ENCODE measurements at regions not wholly inside any gene's neighbourhood (a gene's known extent, or its start where the extent isn't known, plus 50 kb on each side); places are given as distances from the start of the nearest gene placed in this dataset.

DNA sequence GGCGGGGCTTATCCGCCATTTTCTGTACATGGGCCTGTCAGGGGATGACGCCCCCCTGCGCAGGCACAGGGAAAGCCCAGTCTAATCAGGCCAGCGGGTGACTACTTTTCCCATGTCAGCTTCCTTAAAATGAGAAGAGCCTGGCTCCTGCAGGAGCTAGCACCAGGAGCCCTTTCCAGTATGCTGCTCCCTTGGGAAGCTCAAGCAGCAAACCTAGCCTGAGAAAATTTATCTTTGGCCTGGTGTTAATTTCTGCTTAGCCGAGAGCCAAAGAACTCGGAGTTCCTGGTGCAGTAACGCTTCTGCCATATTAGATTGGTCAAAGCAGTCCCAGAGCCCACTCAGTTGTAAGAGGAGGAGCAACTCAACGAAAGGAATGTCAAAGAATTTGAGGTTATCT, 239.0 kb upstream of the PHYHIPL start:
- H3K27ac Mint-ChIP-seq, result no peak overlapping the region
- H3K27me3 Mint-ChIP-seq, result peaks cover 0 to 3% of the 10 kb centered on the region in 2 donors
- no peaks in the 10 kb centered on the region for H3K36me3 Mint-ChIP-seq
- ChIA-PET POLR2A (no interaction called here), CTCF (no interaction called here)
- no peak overlapping the region for H3K4me3 Mint-ChIP-seq
- Histone ChIP-seq H3K4me3 (ENCODE audit: low read length) (no peak overlapping the region), H3K27me3 (ENCODE audit: insufficient read depth, low read length, poor library complexity, severe bottlenecking) (no peaks in the 10 kb centered on the region), H3K36me3 (ENCODE audit: insufficient read depth, low read length) (no peaks in the 10 kb centered on the region), H3K9me3 (ENCODE audit: low read length) (no peaks in the 10 kb centered on the region), H3K4me1 (ENCODE audit: insufficient read depth, low read length) (no peaks in the 10 kb centered on the region), H3K27ac (ENCODE audit: low read depth, low read length) (no peak overlapping the region)
- no peaks in the 10 kb centered on the region for H3K4me1 Mint-ChIP-seq
- H3K9me3 Mint-ChIP-seq, result peaks cover 0 to 4% (median 0%) of the 10 kb centered on the region in 5 donors
- no peak for DNase-seq

GRCh38 chr10:58942724-58943123, 233.7 kb upstream of the PHYHIPL start:
- no peak overlapping the region for H3K27ac ChIP-seq (ENCODE audit: low read depth, low read length)
- Mint-ChIP-seq H3K9me3 (peaks cover 0 to 4% (median 0%) of the 10 kb centered on the region in 5 donors), H3K36me3 (no peaks in the 10 kb centered on the region), H3K4me1 (no peaks in the 10 kb centered on the region), H3K4me3 (no peak overlapping the region), H3K27me3 (peaks cover 0 to 3% of the 10 kb centered on the region in 2 donors), H3K27ac (no peak overlapping the region)
- H3K4me3 ChIP-seq (ENCODE audit: low read length), result no peak overlapping the region
- H3K9me3 ChIP-seq (ENCODE audit: low read length), result no peaks in the 10 kb centered on the region
- H3K36me3 ChIP-seq (ENCODE audit: insufficient read depth, low read length), result no peaks in the 10 kb centered on the region
- ChIA-PET POLR2A (no interaction called here), CTCF (no interaction called here)
- DNase-seq, result no peak
- H3K4me1 ChIP-seq (ENCODE audit: insufficient read depth, low read length), result no peaks in the 10 kb centered on the region
- H3K27me3 ChIP-seq (ENCODE audit: insufficient read depth, low read length, poor library complexity, severe bottlenecking), result no peaks in the 10 kb centered on the region

DNA sequence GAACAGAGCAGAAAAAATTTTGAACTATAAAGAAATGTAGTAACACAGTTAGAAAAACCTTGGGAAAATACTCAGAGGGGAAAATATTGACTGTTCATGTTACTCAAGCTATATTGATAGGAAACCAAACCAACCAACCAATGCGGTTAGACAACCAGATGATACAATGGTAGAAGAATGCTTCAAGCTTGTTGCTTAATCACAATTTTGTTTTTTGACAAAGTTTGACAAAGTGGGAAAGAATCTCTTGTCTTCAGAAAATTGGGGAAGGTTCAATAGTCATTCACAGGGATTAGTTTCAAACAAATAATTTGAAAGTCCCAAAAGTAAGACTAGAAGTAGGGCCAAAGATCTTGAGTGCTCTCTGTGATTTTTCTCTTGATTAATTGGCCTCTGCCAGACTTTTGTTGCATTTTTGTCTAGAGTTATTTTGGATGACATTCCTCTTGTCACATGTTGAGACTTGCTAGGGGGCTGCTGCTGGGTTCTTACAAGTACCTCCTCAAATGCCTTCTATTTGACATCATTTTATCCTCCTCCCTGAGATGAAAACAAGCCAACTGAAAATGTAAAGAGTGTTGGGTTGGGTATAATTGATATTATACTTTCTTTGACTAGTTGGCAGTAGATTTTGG, 233.1 kb upstream of the PHYHIPL start:
- POLR2A ChIA-PET, result no interaction called here
- Histone ChIP-seq H3K9me3 (ENCODE audit: low read length) (no peaks in the 10 kb centered on the region), H3K4me3 (ENCODE audit: low read length) (no peak overlapping the region), H3K4me1 (ENCODE audit: insufficient read depth, low read length) (no peaks in the 10 kb centered on the region), H3K27ac (ENCODE audit: low read depth, low read length) (no peak overlapping the region), H3K27me3 (ENCODE audit: insufficient read depth, low read length, poor library complexity, severe bottlenecking) (no peaks in the 10 kb centered on the region), H3K36me3 (ENCODE audit: insufficient read depth, low read length) (no peaks in the 10 kb centered on the region)
- Mint-ChIP-seq H3K9me3 (peaks cover 0 to 4% (median 0%) of the 10 kb centered on the region in 5 donors), H3K4me1 (no peaks in the 10 kb centered on the region), H3K27me3 (peaks cover 0 to 3% of the 10 kb centered on the region in 2 donors), H3K36me3 (no peaks in the 10 kb centered on the region), H3K27ac (no peak overlapping the region), H3K4me3 (no peak overlapping the region)
- DNase-seq, result no peak
- CTCF ChIA-PET, result no interaction called here

- Histone ChIP-seq H3K9me3 (ENCODE audit: low read length) (no peaks in the 10 kb centered on the region), H3K4me1 (ENCODE audit: insufficient read depth, low read length) (no peaks in the 10 kb centered on the region), H3K27me3 (ENCODE audit: insufficient read depth, low read length, poor library complexity, severe bottlenecking) (no peaks in the 10 kb centered on the region), H3K4me3 (ENCODE audit: low read length) (no peak overlapping the region), H3K27ac (ENCODE audit: low read depth, low read length) (no peak overlapping the region), H3K36me3 (ENCODE audit: insufficient read depth, low read length) (no peaks in the 10 kb centered on the region)
- Mint-ChIP-seq H3K4me3 (no peak overlapping the region), H3K4me1 (no peaks in the 10 kb centered on the region), H3K27ac (no peak overlapping the region), H3K27me3 (peaks cover 0 to 3% of the 10 kb centered on the region in 2 donors), H3K9me3 (peaks cover 0 to 4% (median 0%) of the 10 kb centered on the region in 5 donors), H3K36me3 (no peaks in the 10 kb centered on the region)
- ChIA-PET POLR2A (no interaction called here), CTCF (no interaction called here)
- no peak for DNase-seq
Observed at GRCh38 chr10:58943960-58944359, 232.5 kb upstream of the PHYHIPL start.

DNA sequence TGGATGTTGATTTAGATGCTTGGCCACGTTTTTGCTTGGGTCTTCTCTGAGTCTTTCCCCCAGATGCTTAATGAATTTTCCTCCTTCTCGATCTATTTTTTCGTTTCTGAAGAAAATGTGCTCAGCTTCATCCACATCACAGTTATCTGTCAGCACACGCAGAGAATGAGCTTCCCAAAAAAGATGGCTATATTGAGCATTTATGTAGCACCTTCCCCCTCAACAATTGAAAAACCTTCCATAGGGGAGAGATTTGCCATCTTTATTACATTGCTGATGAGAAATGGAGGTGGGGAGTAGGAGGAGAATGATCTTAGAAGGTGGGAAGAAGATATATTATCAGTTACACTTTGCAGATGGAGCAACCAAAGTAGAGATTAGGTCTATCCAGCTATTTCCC, 228.1 kb upstream of the PHYHIPL start:
- Mint-ChIP-seq H3K4me1 (no peaks in the 10 kb centered on the region), H3K4me3 (no peak overlapping the region), H3K36me3 (no peaks in the 10 kb centered on the region), H3K27ac (no peak overlapping the region), H3K9me3 (peaks cover 0 to 2% (median 0%) of the 10 kb centered on the region in 5 donors), H3K27me3 (peaks cover 0 to 4% of the 10 kb centered on the region in 2 donors)
- Histone ChIP-seq H3K9me3 (ENCODE audit: low read length) (no peaks in the 10 kb centered on the region), H3K27me3 (ENCODE audit: insufficient read depth, low read length, poor library complexity, severe bottlenecking) (no peaks in the 10 kb centered on the region), H3K4me3 (ENCODE audit: low read length) (no peak overlapping the region), H3K27ac (ENCODE audit: low read depth, low read length) (no peak overlapping the region), H3K4me1 (ENCODE audit: insufficient read depth, low read length) (no peaks in the 10 kb centered on the region), H3K36me3 (ENCODE audit: insufficient read depth, low read length) (no peaks in the 10 kb centered on the region)
- POLR2A ChIA-PET, result no interaction called here
- CTCF ChIA-PET, result no interaction called here
- no peak for DNase-seq

DNA sequence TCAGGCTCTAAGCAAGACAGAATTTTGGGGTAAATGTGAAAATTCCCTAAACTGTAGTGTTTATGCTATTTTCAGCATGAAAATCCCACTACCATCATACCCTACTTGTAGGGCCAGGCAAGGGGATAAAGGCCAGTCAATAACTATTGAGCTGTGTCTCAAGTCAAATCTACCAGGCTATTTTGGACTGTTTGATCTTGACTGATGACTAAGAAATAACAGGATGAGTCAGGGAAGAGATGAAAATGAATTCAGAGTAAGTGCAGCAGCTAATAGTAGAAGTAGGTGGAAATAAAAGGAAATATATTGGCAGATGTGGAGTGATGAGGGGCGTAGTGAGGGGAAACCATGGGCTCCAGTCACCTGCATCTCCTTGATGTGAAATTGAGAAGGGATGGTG, 225.8 kb upstream of the PHYHIPL start:
- H3K36me3 Mint-ChIP-seq, result no peaks in the 10 kb centered on the region
- H3K9me3 Mint-ChIP-seq, result peaks cover 0 to 2% (median 0%) of the 10 kb centered on the region in 5 donors
- no peaks in the 10 kb centered on the region for H3K4me1 Mint-ChIP-seq
- H3K27me3 Mint-ChIP-seq, result peaks cover 0 to 4% of the 10 kb centered on the region in 2 donors
- no peak overlapping the region for H3K27ac Mint-ChIP-seq
- H3K27ac ChIP-seq (ENCODE audit: low read depth, low read length), result no peak overlapping the region
- H3K4me1 ChIP-seq (ENCODE audit: insufficient read depth, low read length), result no peaks in the 10 kb centered on the region
- H3K27me3 ChIP-seq (ENCODE audit: insufficient read depth, low read length, poor library complexity, severe bottlenecking), result no peaks in the 10 kb centered on the region
- no peaks in the 10 kb centered on the region for H3K36me3 ChIP-seq (ENCODE audit: insufficient read depth, low read length)
- ChIA-PET CTCF (no interaction called here), POLR2A (no interaction called here)
- no peak for DNase-seq
- no peak overlapping the region for H3K4me3 Mint-ChIP-seq
- no peaks in the 10 kb centered on the region for H3K9me3 ChIP-seq (ENCODE audit: low read length)
- H3K4me3 ChIP-seq (ENCODE audit: low read length), result no peak overlapping the region

GRCh38 chr10:58951087-58951486, 225.4 kb upstream of the PHYHIPL start:
- no peaks in the 10 kb centered on the region for H3K36me3 ChIP-seq (ENCODE audit: insufficient read depth, low read length)
- H3K9me3 ChIP-seq (ENCODE audit: low read length), result no peaks in the 10 kb centered on the region
- Mint-ChIP-seq H3K4me1 (no peaks in the 10 kb centered on the region), H3K27me3 (peaks cover 0 to 4% of the 10 kb centered on the region in 2 donors), H3K9me3 (peaks cover 0 to under 1% (median 0%) of the 10 kb centered on the region in 5 donors), H3K4me3 (no peak overlapping the region), H3K27ac (no peak overlapping the region), H3K36me3 (no peaks in the 10 kb centered on the region)
- ChIA-PET POLR2A (no interaction called here), CTCF (no interaction called here)
- no peaks in the 10 kb centered on the region for H3K27me3 ChIP-seq (ENCODE audit: insufficient read depth, low read length, poor library complexity, severe bottlenecking)
- no peak overlapping the region for H3K4me3 ChIP-seq (ENCODE audit: low read length)
- DNase-seq, result no peak
- no peaks in the 10 kb centered on the region for H3K4me1 ChIP-seq (ENCODE audit: insufficient read depth, low read length)
- H3K27ac ChIP-seq (ENCODE audit: low read depth, low read length), result no peak overlapping the region

DNA sequence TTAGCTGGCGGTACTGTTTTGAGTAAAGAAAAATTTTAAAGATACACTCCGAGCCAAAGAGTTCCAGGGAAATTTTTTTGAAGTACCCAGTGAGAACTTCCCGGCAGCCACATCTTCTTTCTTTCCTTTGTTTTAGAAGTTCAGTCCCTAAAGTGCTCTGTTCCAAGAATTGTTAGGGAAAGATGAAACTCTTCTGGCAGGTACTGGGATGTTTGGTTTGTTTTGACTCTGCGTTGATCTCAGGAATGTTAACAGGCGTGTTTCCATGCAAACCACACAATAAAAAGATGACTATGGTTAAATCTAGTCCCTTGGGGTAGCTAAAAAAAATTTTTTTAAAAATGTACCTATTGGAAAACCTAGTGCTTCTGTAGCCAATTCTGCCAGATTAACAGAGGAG, 224.7 kb upstream of the PHYHIPL start:
- H3K27ac Mint-ChIP-seq, result no peak overlapping the region
- H3K27ac ChIP-seq (ENCODE audit: low read depth, low read length), result no peak overlapping the region
- no peaks in the 10 kb centered on the region for H3K36me3 Mint-ChIP-seq
- CTCF ChIA-PET, result no interaction called here
- H3K36me3 ChIP-seq (ENCODE audit: insufficient read depth, low read length), result no peaks in the 10 kb centered on the region
- no peaks in the 10 kb centered on the region for H3K4me1 Mint-ChIP-seq
- H3K27me3 Mint-ChIP-seq, result peaks cover 3 to 4% of the 10 kb centered on the region in 2 donors
- H3K9me3 ChIP-seq (ENCODE audit: low read length), result no peaks in the 10 kb centered on the region
- no peak for DNase-seq
- H3K27me3 ChIP-seq (ENCODE audit: insufficient read depth, low read length, poor library complexity, severe bottlenecking), result no peaks in the 10 kb centered on the region
- POLR2A ChIA-PET, result no interaction called here
- no peaks in the 10 kb centered on the region for H3K9me3 Mint-ChIP-seq
- no peaks in the 10 kb centered on the region for H3K4me1 ChIP-seq (ENCODE audit: insufficient read depth, low read length)
- no peak overlapping the region for H3K4me3 ChIP-seq (ENCODE audit: low read length)
- no peak overlapping the region for H3K4me3 Mint-ChIP-seq

GRCh38 chr10:58952162-58952601, 224.3 kb upstream of the PHYHIPL start:
- Mint-ChIP-seq H3K9me3 (no peaks in the 10 kb centered on the region), H3K36me3 (no peaks in the 10 kb centered on the region), H3K27me3 (peaks cover 3 to 4% of the 10 kb centered on the region in 2 donors), H3K4me3 (no peak overlapping the region), H3K27ac (no peak overlapping the region), H3K4me1 (no peaks in the 10 kb centered on the region)
- no peak overlapping the region for H3K27ac ChIP-seq (ENCODE audit: low read depth, low read length)
- ChIA-PET CTCF (no interaction called here), POLR2A (no interaction called here)
- no peaks in the 10 kb centered on the region for H3K36me3 ChIP-seq (ENCODE audit: insufficient read depth, low read length)
- no peak for DNase-seq
- H3K27me3 ChIP-seq (ENCODE audit: insufficient read depth, low read length, poor library complexity, severe bottlenecking), result no peaks in the 10 kb centered on the region
- no peaks in the 10 kb centered on the region for H3K9me3 ChIP-seq (ENCODE audit: low read length)
- no peak overlapping the region for H3K4me3 ChIP-seq (ENCODE audit: low read length)
- H3K4me1 ChIP-seq (ENCODE audit: insufficient read depth, low read length), result no peaks in the 10 kb centered on the region

All from CD8-positive, alpha-beta memory T cell (primary cell).